ENCODE measurements at regions not wholly inside any gene's neighbourhood (a gene's known extent, or its start where the extent isn't known, plus 50 kb on each side); places are given as distances from the start of the nearest gene placed in this dataset.

GRCh38 chr7:125678771-125679170 is 749.1 kb upstream of the POT1 start:
- H3K9me3 ChIP-seq, result no peaks in the 10 kb centered on the region
- no peaks in the 10 kb centered on the region for H3K36me3 ChIP-seq
- no peak overlapping the region for H3K27ac ChIP-seq
- H3K4me3 ChIP-seq, result no peak overlapping the region
- no peaks in the 10 kb centered on the region for H3K4me1 ChIP-seq (ENCODE audit: control insufficient read depth in 1 of 2, low read depth in 2 of 2)
- no peak for DNase-seq (ENCODE audit: low spot score)
- TF ChIP-seq CTCF (IDR thresholded peaks at IDR 0.05), result no peak
- ATAC-seq (ENCODE audit: insufficient number of reproducible peaks, low FRiP score, low read depth), result no peak
- no peaks in the 10 kb centered on the region for H3K27me3 ChIP-seq (replicated peaks; ENCODE audit: insufficient read depth)

- no peak for DNase-seq (ENCODE audit: low spot score)
- no peak for TF ChIP-seq CTCF (IDR thresholded peaks at IDR 0.05)
These were observed 746.0 kb upstream of the POT1 start for GRCh38 chr7:125675640-125676039.

GRCh38 chr7:125675169-125675568 is 745.5 kb upstream of the POT1 start:
- H3K9me3 ChIP-seq, result no peaks in the 10 kb centered on the region
- no peaks in the 10 kb centered on the region for H3K36me3 ChIP-seq
- H3K4me1 ChIP-seq (ENCODE audit: control insufficient read depth in 1 of 2, low read depth in 2 of 2), result no peaks in the 10 kb centered on the region
- ATAC-seq (ENCODE audit: insufficient number of reproducible peaks, low FRiP score, low read depth), result no peak
- H3K27me3 ChIP-seq (replicated peaks; ENCODE audit: insufficient read depth), result no peaks in the 10 kb centered on the region
- H3K4me3 ChIP-seq, result no peak overlapping the region
- no peak for TF ChIP-seq CTCF (IDR thresholded peaks at IDR 0.05)
- H3K27ac ChIP-seq, result no peak overlapping the region
- no peak for DNase-seq (ENCODE audit: low spot score)

More at GRCh38 chr7:125675640-125676039, 746.0 kb upstream of the POT1 start:
- Histone ChIP-seq H3K9me3 (no peaks in the 10 kb centered on the region), H3K36me3 (no peaks in the 10 kb centered on the region), H3K4me1 (ENCODE audit: control insufficient read depth in 1 of 2, low read depth in 2 of 2) (no peaks in the 10 kb centered on the region), H3K27ac (no peak overlapping the region), H3K4me3 (no peak overlapping the region), H3K27me3 (replicated peaks; ENCODE audit: insufficient read depth) (no peaks in the 10 kb centered on the region)
- ATAC-seq (ENCODE audit: insufficient number of reproducible peaks, low FRiP score, low read depth), result no peak

GRCh38 chr7:125670926-125671572 is 741.4 kb upstream of the POT1 start:
- H3K27me3 ChIP-seq (replicated peaks; ENCODE audit: insufficient read depth), result no peaks in the 10 kb centered on the region
- no peaks in the 10 kb centered on the region for H3K9me3 ChIP-seq
- H3K4me1 ChIP-seq (ENCODE audit: control insufficient read depth in 1 of 2, low read depth in 2 of 2), result no peaks in the 10 kb centered on the region
- no peak overlapping the region for H3K27ac ChIP-seq
- DNase-seq (ENCODE audit: low spot score) (no peak), ATAC-seq (ENCODE audit: insufficient number of reproducible peaks, low FRiP score, low read depth) (no peak)
- H3K4me3 ChIP-seq, result no peak overlapping the region
- H3K36me3 ChIP-seq, result no peaks in the 10 kb centered on the region
- TF ChIP-seq CTCF (IDR thresholded peaks at IDR 0.05), result peak; percentile 17

GRCh38 chr7:125668321-125668993 is 738.8 kb upstream of the POT1 start:
- Histone ChIP-seq H3K4me3 (no peak overlapping the region), H3K36me3 (no peaks in the 10 kb centered on the region), H3K9me3 (no peaks in the 10 kb centered on the region), H3K27me3 (replicated peaks; ENCODE audit: insufficient read depth) (no peaks in the 10 kb centered on the region), H3K4me1 (ENCODE audit: control insufficient read depth in 1 of 2, low read depth in 2 of 2) (no peaks in the 10 kb centered on the region), H3K27ac (no peak overlapping the region)
- ATAC-seq (ENCODE audit: insufficient number of reproducible peaks, low FRiP score, low read depth), result no peak
- DNase-seq (ENCODE audit: low spot score), result no peak
- no peak for TF ChIP-seq CTCF (IDR thresholded peaks at IDR 0.05)
